ENCODE measurements at regions not wholly inside any gene's neighbourhood (a gene's known extent, or its start where the extent isn't known, plus 50 kb on each side); places are given as distances from the start of the nearest gene placed in this dataset.
A peak's percentile ranks its signal among the peaks of the same experiment; 100 is the strongest.

DNA sequence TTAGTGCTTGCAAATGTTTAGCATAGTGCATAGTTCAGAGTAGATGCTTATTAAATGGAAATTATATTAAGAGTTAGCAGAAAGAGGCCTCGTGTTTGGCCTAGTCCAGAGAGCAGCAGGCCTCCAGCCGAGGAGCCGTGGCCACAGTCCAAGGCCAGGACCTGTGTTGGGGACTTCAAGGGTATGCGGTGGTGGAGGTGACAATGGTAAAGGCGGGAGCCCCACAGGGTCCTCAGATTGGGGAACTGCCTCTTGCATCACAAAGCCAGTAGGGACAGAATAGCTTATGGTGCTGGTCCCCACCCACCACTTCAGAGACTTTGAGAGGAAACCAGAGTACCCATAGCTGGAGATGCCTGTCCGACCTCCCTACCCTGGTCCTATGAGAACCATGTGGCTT lies 554.6 kb upstream of the RIOK2 start:
- H3K4me3 ChIP-seq (ENCODE audit: low read length): no peak overlapping the region
- TF ChIP-seq, protein P1, sequence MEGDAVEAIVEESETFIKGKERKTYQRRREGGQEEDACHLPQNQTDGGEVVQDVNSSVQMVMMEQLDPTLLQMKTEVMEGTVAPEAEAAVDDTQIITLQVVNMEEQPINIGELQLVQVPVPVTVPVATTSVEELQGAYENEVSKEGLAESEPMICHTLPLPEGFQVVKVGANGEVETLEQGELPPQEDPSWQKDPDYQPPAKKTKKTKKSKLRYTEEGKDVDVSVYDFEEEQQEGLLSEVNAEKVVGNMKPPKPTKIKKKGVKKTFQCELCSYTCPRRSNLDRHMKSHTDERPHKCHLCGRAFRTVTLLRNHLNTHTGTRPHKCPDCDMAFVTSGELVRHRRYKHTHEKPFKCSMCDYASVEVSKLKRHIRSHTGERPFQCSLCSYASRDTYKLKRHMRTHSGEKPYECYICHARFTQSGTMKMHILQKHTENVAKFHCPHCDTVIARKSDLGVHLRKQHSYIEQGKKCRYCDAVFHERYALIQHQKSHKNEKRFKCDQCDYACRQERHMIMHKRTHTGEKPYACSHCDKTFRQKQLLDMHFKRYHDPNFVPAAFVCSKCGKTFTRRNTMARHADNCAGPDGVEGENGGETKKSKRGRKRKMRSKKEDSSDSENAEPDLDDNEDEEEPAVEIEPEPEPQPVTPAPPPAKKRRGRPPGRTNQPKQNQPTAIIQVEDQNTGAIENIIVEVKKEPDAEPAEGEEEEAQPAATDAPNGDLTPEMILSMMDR (conservative IDR thresholded peaks at IDR 0.05; ENCODE audit: low read length): no peak
- no peak for DNase-seq (ENCODE audit: low read depth)

DNA sequence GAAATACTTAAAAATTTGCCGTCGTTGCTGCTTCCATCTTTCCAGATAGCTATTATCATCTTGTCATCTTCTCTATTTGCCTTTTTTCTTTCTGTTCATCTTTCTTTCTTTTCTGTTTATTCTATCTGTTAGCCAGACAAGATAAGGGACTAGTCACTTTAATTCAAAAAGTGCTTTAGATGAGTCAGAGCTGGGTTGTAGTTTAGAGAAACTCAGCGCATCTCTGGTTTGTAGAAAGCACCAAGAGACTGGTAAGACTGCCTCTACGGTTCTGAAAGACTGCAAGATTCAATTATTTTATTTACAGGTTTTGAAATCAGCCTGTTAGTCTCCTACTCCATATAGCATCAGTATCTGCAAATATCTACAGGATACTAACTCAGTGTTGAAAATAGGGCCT lies 562.8 kb upstream of the RIOK2 start:
- DNase-seq (ENCODE audit: low read depth): no peak
- H3K4me3 ChIP-seq (ENCODE audit: low read length): no peak overlapping the region
- TF ChIP-seq, protein P1 (conservative IDR thresholded peaks at IDR 0.05; ENCODE audit: low read length): no peak

DNA sequence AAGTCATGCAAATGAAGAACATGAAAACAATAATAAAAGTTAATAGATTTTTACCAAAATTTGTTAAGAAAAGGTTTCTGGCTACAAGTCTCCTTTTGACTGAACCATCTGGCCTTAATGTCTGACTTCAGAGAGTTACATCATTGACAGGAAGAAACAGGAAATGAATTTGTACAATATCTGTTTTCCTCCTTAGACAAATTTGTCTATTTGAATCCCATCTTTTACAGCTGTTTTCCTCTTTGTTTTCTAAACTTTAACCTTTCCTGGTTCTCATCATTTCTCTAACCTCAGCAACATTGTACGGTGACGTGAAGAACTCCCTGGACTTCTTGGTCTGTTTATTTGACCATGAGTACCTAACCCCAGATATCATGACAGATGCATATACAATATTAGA lies 567.5 kb upstream of the RIOK2 start:
- DNase-seq (ENCODE audit: low read depth): peak; percentile 20
- TF ChIP-seq, protein P1 (conservative IDR thresholded peaks at IDR 0.05; ENCODE audit: low read length): no peak
- no peak overlapping the region for H3K4me3 ChIP-seq (ENCODE audit: low read length)

DNA sequence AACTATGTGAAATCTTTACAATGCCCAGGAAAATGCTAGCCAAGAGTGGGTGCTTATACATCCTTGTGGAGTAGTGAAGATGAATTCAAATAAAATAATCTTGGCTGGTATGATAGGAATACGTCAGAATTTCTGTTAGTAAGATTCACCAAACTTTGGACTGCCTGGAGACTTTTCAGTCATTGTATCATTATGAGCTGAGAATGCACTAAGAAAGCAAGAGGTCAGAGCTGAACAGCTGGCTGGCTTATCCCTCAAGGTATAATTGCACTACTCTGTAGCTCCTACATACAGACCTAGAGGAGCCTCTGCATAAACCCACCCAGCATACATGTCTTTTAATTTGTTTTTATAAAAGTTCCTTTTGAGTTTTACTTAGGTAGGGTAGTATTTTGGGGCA lies 568.5 kb upstream of the RIOK2 start:
- TF ChIP-seq, protein P1 (conservative IDR thresholded peaks at IDR 0.05; ENCODE audit: low read length): no peak
- H3K4me3 ChIP-seq (ENCODE audit: low read length): no peak overlapping the region
- DNase-seq (ENCODE audit: low read depth): no peak

DNA sequence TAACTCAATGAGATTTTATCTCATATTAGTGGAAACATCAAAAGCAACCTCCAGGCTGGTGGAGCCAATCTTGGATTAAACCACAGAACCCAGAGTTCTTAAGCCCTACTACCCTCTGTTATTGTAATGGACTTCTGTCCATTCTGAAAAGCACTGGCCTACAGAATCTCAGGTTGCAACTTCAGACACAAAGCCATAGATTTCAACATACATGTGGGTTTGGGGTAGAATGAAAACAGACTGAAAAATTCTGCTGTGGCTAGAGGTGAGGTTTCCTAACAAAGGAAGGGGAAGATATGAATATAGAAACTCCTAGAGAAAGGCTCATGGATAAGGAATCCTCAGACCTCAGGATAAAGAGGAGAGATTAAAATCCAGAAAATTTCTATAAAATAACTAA lies 569.8 kb upstream of the RIOK2 start:
- DNase-seq (ENCODE audit: low read depth): peak; percentile 5
- TF ChIP-seq, protein P1 (conservative IDR thresholded peaks at IDR 0.05; ENCODE audit: low read length): no peak
- H3K4me3 ChIP-seq (ENCODE audit: low read length): no peak overlapping the region

DNA sequence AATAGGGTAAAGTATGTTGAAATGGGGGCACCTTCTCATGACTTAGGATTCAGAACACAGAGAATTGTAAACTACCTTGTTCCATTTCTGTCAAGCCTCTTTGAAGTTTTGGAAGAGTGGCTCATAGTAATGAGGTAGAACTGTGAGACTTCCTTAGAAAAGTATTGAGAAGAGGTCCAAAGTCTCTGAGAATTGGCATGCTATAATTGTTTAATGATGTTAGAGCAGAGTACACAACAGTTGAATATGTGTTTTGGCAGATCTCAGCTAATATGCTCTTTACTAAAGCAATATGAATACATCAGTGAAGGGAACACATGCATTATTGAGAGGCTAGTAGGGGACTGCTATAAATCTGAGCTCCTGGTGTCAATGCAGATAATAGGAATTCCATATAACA lies 579.4 kb upstream of the RIOK2 start:
- no peak for DNase-seq (ENCODE audit: low read depth)
- H3K4me3 ChIP-seq (ENCODE audit: low read length): no peak overlapping the region
- TF ChIP-seq, protein P1 (conservative IDR thresholded peaks at IDR 0.05; ENCODE audit: low read length): no peak

DNA sequence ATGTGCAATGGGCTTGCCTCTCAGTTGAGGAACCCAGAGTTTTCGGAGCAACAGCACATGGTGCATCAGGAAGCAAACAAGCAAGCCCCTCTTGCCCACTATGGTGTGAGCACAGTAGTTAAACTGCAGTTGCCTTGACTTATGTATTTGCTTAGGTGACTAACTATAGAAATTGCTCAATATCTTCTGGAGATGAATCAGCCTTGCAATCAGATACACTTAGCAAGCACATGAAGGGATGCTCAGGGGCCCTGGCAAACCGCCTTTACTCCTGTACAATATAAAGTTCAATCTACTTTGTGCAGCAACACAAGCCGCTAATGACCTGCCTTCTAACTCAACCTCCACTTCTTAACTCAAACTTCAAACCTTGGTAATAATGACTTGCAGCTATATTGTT lies 581.7 kb upstream of the RIOK2 start:
- TF ChIP-seq, protein P1 (conservative IDR thresholded peaks at IDR 0.05; ENCODE audit: low read length): no peak
- DNase-seq (ENCODE audit: low read depth): peak; percentile 62
- H3K4me3 ChIP-seq (ENCODE audit: low read length): no peak overlapping the region
